T1000 (cell line): ENCODE measurements at regions not wholly inside any gene's neighbourhood (a gene's known extent, or its start where the extent isn't known, plus 50 kb on each side); places are given as distances from the start of the nearest gene placed in this dataset.
A peak's percentile ranks its signal among the peaks of the same experiment; 100 is the strongest.

Experiments used
- DNase-seq: peaks from one replicate; lab custom pipeline; 2025; ENCODE audit warnings: mixed read lengths; lab: John Stamatoyannopoulos, UW

GRCh38 chr20:52864916-52865605, 107.1 kb upstream of the TSHZ2 start:
- DNase-seq, result no peak

- DNase-seq, result peak; percentile 46
Observed at GRCh38 chr20:52859156-52859876, 112.8 kb upstream of the TSHZ2 start.

- DNase-seq, result no peak
Observed at GRCh38 chr20:52852714-52853113, 119.4 kb upstream of the TSHZ2 start.

GRCh38 chr20:52847731-52848359, 124.3 kb upstream of the TSHZ2 start:
- DNase-seq, result no peak

GRCh38 chr20:52847029-52847660, 125.0 kb upstream of the TSHZ2 start:
- DNase-seq, result no peak

- DNase-seq, result no peak
Observed at GRCh38 chr20:52845044-52845443, 127.1 kb upstream of the TSHZ2 start.

GRCh38 chr20:52843425-52843824, 128.7 kb upstream of the TSHZ2 start:
- no peak for DNase-seq

- DNase-seq, result no peak
Observed at GRCh38 chr20:52841003-52841402, 131.2 kb upstream of the TSHZ2 start.

GRCh38 chr20:52840041-52840440, 132.1 kb upstream of the TSHZ2 start:
- no peak for DNase-seq

GRCh38 chr20:52838510-52839241, 133.5 kb upstream of the TSHZ2 start:
- no peak for DNase-seq

GRCh38 chr20:52837378-52837777, 134.8 kb upstream of the TSHZ2 start:
- DNase-seq, result no peak

- no peak for DNase-seq
Observed at GRCh38 chr20:52833901-52834300, 138.3 kb upstream of the TSHZ2 start.

- DNase-seq, result no peak
Observed at GRCh38 chr20:52832151-52832774, 139.9 kb upstream of the TSHZ2 start.

- DNase-seq, result no peak
Observed at GRCh38 chr20:52830598-52830997, 141.6 kb upstream of the TSHZ2 start.

GRCh38 chr20:52829111-52829510, 143.0 kb upstream of the TSHZ2 start:
- no peak for DNase-seq

GRCh38 chr20:52828199-52828598, 144.0 kb upstream of the TSHZ2 start:
- no peak for DNase-seq

- DNase-seq, result no peak
Observed at GRCh38 chr20:52826722-52827121, 145.4 kb upstream of the TSHZ2 start.

GRCh38 chr20:52826321-52826720, 145.8 kb upstream of the TSHZ2 start:
- no peak for DNase-seq

GRCh38 chr20:52824494-52825216, 147.5 kb upstream of the TSHZ2 start:
- no peak for DNase-seq

- no peak for DNase-seq
Observed at GRCh38 chr20:52823303-52823702, 148.9 kb upstream of the TSHZ2 start.
